ENCODE measurements at regions not wholly inside any gene's neighbourhood (a gene's known extent, or its start where the extent isn't known, plus 50 kb on each side); places are given as distances from the start of the nearest gene placed in this dataset.
"Not testable (repeated sequence)": the region's sequence is repeated elsewhere in the genome, so short reads cannot be mapped to it uniquely, and the experiment has no call there.

DNA sequence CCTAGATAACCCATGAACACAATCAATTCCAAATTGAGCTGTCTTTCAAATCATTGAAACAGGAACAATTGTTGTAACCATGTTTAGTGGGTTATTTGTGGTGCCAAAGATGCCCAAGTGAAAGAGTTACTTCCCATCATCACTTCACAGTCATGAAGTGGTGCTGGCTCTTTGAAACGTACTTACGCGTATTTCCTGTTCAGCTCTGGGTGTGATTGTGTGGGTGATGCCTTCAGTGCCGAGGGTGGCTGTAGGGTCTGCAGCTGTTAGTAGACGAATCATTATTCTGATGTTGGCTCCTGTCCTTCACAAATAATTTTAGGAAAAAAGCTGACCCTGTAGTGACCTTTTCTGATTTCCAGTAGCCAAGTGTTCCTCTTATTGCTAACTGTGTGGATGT lies 323.1 kb upstream of the KIAA1217 start:
- DNase-seq = no peak

DNA sequence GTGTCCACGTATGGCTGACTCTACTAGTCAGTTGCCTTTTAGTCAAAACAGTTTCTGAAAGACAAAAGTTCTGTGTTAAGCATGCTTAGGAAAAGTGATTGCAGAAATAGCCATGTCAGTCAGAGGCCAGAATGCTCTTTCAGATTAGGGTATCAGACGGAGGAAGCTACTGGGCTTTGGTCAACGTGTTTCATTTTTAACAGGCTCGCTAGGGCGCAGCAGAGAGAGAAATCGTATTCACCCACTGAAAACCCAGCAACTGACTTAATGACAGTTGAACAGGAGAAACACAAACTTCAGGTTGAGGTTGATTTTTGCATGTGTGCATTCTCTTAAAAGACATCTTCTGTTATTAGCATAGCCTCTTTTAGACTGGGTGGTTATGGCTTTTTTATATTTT lies 322.6 kb upstream of the KIAA1217 start:
- no peak for DNase-seq

DNA sequence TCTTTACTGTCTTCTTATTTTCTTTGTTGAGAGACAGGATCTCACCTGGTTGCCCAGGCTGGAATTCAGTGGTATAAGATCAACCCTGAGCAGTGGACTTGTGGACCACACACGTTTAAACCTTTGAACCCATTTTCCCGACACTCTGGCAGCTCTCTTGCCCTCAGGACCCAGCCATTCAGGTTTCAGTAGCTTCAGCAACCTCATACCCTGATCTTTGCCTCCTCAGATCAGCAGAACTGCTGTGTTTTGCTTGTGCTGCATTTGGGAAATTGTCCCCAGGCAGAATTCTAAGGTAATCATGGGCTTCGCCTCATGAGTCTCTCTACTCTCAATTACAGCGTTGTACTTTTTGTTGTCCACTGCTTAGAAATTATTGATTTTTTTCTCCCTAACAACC lies 317.6 kb upstream of the KIAA1217 start:
- no peak for DNase-seq

DNA sequence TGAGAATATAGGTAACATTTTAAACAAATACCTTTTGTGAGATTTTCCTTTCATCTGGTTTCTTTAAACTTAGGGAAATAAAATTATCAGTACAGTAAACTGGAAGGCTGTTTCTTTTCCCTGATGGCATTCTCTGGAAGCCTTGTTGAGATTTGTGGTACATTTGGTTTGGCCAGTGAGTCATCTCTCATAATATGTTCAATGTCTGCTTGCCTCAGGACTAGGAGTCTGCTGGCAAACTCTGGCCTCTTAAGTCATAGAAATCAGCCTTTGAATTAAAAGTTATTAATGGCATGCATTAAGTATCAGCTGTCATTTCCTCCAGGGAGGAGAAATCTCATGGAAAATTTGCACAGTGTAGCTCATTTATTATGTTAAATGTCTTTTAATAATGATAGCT lies 316.6 kb upstream of the KIAA1217 start:
- no peak for DNase-seq

DNA sequence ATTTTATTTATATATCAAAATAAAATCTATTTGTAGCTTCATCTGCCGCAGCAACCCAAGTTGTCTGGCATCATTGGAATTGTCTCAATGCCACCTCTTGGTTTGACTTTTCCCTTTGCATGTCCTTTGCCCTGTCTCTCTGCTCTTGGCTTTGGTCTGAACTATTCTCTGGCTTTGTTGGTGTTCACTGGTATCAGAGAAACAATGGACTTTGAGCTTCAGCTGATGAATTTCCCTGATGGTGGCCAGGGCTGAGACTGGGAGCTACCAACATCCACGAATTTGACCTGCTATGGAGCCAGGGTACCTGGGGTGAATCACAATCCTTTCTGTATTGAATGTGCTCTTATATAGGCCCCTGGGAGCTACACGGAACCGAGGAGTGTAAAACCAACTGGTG lies 311.7 kb upstream of the KIAA1217 start:
- DNase-seq = no peak

DNA sequence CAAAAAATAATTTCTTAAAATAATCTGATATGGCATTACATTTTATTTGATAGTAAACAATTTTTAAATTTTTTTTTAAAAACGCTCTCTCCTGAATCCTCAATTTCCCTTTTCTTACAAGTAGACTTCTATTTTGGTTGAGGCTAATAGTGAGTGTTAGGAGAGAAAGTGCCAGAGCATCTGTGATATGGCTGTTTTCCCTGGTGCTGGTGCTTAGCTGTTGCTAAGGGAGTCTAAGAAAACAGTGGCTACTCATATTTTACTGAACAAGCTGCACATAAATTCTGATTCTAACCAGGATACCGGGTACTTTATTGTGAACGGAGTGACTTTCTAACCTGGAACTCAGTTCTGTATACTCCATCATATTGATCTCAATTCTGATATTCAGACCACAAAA lies 311.1 kb upstream of the KIAA1217 start:
- no peak for DNase-seq

DNA sequence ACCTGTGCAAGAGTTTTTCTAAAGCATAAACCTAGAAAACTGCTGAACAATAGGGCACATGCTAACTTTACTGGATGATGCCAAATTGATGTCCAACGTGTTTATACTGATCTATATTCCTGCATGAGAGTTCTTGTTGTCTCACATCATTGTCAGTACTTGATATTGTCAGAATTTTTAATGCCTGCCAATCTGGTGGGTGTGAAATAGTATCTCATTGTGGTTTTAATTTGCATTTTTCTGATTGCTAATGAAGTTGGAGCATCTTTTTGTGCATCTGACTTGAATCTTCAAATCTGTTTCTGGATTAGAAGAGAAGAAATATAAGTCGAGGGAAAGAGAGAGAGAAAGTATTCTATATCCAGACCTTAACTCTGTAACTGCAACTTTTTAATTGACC lies 309.8 kb upstream of the KIAA1217 start:
- DNase-seq = no peak

DNA sequence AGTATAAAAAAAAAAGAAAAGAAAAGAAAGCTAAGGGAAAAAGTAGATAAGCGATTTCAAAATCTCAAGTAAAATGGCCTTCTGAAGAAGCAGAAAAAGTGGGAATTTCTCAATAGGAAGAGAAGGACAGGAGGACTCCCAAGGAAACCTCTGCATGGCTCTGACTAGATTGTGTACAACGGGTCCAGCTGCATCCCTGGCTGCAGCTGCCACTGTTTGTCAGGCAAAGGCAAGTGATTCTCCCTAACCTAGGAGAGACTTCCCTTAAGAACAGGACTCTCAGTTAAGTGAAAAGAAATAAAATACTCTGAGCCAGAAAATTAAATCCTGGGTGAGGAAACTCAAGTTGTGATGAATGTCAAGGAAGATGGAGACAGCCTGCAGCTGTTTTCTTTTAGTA lies 298.6 kb upstream of the KIAA1217 start:
- DNase-seq = no peak

DNA sequence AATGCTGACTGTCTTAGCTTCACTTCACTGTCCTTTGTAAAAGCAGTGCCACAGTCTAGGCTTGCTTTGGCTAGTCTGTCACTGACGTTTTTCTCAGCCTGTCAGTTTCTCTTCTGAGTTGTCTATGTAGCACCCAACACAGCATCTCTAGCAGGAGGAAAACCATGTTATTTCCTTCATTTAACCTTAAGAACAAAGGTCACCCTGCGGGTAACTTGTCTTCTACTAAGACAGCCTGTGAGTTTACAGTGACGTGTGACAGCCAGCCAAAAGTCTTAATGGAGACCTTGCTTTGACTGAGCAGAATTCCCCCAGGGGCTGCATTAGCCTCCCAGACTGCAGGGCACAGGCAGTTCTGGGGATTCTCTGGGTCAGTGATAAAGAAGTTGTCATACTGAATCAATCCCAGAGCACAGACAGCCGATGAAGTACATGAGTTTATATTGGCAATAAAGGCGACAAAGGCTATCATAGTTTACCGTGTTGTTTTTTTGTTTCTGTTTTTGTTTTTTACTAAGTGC lies 296.0 kb upstream of the KIAA1217 start:
- DNase-seq = no peak

DNA sequence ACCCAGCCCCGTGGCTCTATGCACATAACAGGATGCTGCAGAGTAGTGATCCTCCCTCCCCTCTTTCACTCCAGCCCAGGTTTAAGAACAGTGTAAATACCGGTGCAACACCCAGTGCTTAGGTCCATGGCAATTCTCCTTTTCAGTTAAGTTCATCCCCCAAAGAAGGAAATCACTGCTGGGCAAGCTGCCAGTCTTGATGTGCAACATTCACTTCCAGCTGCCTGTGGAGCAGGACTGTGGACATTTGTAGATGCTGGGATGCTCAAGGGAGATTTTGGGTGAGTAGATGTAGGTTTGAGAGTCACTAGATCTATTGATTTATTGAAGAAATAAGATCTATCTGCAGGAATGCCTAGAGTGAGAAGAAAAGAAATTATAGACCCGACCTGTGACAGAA lies 294.3 kb upstream of the KIAA1217 start:
- DNase-seq = no peak

DNA sequence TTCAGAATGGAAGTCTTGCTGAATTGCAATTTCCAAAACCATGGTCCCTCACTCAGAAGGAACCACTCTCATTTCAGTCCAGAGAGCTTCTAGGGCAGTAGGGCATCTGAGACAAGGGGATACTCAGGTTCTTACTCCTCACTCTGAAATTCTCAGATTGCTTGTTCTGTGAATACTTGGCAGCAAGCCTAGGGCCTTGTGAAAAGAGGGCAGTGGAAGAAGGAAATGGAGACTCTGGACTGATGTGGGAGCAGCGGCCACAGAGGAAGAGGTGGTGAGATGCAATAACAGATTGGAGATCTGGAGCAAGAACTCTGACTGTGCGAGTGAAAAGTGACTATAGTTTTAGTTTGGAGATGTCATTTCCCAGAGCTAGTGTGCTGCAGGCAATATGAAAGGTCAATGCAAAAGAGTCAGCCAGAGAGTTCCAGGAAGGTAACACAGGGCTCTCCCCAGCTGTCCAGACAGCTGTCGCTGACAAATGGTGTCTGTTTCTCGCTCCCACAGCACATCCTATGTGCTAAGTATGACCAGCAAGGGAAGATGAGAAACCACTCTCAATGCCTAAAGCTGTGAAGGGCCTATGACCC lies 291.6 kb upstream of the KIAA1217 start:
- DNase-seq = peak; percentile 46

DNA sequence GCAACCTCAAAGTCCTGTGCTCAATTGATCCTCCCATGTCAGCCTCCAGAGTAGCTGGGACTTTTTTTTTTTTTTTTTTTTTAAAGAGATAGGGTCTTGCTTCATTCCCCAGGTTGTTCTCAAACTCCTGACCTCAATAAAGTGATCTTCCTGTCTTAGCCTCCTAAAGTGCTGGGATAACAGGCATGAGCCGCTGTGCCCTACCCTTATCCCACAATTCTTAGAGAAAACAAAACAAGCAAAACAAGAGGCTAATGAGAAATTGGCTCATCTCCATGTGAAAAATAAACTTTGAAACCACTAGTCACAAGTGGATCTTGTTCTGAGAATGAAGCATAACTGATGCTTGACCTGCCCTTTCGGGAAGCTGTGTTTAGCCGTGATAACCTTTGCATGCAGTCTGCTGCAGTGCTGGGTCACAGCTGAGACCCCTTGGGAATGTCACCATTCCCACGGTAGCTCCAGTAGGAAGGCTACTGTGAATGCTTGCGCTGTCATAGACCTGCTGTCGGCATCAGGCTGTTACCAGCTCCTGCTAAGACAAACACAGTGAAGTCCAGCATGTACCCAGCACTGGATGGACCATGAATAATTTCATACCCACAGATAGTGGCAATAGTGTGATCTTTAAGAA lies 290.7 kb upstream of the KIAA1217 start:
- no peak for DNase-seq

DNA sequence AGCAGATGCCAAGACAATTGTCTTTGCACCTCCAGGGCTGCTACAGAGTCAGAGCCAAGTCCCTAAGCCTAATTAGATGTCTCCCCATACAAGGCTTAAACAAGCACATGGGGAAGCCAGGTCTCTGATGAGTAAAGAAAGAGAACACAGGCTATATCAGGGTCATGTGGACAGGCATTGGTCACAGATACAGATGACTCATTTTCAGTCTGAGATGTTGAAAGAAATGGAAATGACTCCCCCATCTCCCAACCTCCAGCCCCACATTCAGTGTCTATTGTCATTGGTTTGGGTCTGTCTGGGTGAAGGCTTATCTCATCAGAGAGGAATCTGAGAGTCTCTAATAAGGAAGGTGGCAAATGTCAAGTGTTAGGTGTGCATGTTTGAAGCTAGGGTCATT lies 290.1 kb upstream of the KIAA1217 start:
- no peak for DNase-seq

DNA sequence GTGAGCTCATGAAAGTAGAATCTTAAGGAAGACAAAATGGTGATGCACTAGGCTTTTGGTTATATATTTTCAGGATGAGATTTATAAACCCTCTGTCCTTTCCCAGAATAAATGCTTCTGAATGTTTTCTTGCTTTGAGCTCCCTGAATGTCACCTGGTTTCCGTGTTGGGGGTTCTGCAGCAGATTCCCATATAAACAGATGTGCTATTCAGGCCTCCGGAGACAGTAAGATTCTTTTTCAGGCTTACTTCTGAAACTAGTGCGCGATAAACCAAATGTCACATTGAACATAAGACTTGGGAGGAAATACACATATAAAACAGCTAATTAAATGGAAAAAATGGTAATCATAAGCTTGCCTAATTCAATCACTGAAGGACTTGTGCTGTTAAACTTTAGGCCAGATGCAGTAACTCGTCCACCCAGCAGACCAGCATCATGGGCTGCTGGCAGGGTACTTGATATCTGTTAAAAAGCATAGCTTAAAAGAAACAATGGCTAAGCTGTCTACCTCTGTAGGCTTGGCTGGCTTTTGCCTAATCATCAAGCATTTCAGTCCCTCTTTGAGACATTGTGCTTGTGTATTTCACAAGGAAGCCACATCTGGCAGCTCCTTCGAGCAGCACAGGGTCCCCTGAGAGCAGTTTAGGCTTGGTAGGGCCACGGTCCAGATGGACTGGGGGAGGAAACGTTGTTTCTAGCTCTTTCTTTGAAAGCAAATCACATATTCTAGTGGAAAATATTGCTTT lies 281.2 kb upstream of the KIAA1217 start:
- DNase-seq = no peak

DNA sequence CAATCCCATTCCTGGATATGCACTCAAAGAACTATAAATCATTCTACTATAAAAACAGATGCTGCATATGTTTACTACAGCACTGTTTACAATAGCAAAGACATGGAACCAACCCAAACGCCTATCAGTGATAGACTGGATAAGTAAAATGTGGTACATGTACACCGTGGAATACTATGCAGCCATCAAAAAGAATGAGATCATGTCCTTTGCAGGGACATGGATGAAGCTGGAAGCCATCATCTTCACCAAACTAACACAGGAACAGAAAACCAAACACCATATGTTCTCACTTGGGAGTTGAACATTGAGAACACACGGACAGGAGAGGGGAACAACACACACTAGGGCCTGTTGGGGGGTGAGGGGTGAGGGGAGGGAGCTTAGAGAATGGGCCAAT lies 274.9 kb upstream of the KIAA1217 start:
- DNase-seq = not testable (repeated sequence)

DNA sequence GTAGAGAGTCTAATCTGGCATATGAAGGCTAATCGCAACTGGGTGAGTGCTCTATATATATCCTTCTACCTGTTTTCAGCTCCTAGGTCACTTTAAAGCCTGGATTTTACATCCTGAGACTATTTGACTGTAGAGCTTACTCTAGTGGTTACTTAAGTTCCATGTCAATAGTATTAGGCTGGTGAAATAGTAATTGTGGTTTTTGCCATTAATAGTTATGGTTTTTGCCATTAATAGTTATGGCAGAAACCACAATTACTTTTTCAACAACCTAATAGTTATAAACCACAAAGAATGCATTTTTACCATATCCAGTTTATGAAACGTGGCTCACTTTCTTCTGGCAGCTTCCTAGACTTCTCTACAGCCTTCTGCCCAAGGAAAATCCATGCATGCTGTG lies 263.1 kb upstream of the KIAA1217 start:
- no peak for DNase-seq

DNA sequence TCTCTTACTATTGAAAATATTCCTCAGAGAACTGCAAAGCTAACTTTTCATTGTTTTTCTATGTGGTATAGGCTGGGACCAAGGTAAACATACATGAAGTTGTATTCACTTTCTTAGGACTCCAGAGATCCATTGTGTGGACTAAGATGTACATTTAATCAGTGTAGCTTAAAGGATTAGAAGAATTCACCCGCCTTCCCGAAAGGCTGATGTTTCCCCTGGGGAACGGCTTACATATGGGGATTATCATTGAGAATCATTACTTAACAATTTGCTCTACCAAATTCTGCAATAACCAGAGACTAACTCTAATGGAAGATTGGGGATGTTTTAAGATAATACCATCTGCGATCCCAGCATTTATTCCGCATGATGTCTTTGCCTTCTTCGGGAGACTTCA lies 257.1 kb upstream of the KIAA1217 start:
- no peak for DNase-seq

DNA sequence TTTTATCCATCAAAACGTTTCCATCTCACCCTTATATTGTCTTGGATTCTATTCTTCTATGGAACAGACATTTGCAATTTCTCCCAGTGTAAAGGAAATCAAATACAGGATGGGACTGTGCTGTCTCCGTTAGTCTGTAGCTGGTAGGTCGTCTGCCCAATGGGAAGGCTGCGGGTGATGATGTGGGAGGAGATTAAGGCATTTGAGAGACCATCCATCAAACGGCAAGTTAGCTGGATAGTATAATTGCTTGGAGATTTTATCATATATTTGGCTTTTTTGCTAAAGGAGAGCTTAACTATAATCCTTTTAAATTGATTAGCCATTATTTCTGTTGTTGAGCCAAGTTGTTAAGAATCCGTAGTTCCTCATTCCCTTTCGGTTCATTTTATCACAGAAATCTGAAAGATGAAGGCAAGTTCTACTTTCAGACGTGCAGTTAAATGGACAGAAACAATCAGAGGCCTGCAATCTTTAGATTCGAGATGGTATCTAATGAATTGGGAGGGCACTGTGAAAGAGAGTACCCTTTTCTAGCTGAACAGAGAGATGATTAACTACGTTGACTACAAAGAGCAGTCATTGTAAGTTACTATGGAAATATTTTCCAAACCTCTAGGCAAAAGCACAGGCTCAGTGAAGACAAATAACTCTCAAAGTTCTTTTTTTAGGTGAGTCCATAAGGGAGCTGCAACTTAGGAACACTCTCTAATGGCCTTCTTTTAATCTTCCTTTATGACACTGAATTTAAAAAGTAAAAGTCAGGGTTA lies 253.3 kb upstream of the KIAA1217 start:
- no peak for DNase-seq

DNA sequence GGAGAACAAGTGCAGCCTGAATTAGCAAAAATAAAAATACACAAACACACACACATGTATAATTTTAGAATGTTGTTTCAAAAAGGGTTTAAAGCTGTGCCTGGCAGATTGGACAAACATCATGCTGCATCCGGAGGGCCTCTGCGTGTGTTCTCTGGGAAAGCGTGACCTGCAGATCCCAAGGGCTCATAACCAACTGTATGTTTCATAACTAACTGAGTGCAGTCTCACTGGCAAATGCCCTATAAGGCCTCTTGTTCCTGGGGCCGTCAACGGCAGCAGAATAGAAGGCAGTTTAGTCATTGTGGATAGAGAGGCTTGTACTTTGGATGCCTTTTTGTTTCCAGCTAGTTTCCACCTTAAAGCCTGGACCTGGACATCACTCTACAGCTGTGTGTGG lies 243.8 kb upstream of the KIAA1217 start:
- no peak for DNase-seq

DNA sequence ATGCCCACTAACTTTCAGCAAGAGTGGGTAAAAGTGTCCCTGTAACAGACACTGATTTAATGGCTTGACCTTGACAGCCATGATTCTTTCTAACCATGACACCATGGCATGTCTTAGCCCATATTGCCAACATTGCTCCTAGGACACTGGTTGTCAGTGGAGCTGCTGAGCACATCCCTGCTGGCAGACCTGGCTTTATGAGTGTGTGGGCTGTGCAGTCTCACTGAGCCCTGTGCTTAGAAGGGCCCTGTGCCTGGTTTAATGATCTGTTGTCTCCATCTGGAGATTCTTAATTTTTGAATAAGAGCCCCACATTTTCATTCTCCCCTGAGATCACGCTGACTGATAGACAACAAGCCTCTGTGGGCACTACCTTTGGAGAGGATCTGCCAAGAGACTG lies 243.1 kb upstream of the KIAA1217 start:
- no peak for DNase-seq

DNA sequence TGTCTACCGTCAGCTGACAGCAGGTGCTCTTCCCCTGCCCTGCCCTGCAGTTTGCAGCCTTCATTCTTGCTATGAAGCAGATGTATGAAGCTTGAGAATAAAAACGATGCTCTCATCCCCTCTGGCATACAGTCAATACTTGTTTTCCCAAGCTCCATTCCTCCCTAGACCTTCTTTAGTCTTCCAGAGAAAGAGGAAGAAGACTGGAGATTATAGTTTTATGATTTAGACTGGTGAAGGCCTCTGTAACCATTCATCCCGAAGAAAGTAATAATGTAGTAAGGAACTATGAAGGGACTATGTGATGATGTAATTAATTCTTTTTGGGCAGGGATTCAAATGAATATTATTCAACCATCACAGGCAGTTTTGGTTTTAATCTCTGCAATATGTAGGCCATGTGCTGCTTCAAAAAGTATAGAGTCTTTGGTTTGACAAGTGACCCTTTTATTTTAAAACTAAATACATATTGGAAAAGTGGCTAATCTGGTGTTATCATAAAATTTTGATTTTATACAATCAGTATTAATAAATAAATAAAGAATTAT lies 242.4 kb upstream of the KIAA1217 start:
- DNase-seq = no peak

DNA sequence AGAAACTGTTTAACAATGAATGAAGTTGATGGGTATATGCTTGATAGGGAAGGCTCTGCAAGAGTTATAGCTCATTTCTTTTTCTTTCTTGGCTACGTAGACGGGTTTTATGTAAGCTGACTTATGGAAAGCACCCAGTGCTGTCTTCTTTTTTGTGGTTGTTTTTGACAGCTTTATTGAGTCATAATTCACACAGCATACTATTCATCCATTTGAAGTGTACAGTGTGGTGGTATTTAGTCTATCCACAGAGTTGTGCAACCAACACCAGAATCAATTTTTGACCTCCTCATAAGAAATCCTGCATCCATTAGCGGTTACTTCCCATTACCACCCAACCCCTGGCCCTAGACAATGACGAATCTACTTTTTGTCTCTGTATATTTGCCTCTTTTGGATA lies 240.6 kb upstream of the KIAA1217 start:
- no peak for DNase-seq

DNA sequence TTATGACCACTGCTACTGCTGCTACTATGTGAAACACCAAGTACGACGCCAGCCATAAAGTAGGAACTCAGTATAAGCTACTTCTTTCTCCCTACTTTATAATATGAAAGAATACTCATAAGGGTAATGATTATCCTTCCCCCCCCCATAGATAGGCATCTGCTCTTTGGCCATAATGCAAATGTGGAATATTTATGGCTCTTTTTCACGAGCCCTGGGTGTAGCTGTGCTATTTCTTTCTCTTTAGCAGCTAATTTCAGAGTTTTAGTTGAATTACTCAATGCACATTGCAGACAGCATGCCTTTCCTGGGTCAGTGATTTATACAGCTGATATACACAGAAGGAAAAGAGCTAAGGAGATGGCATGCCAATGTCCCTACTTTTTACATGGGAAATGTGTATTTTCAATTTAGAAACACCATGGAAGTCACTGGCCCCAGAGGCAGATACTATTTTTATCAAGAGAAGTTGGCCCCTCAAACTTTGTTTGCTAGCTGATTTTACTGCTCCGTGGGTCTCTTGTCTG lies 234.1 kb upstream of the KIAA1217 start:
- no peak for DNase-seq
